H1 (cell line): ENCODE measurements at regions not wholly inside any gene's neighbourhood (a gene's known extent, or its start where the extent isn't known, plus 50 kb on each side); places are given as distances from the start of the nearest gene placed in this dataset.

Experiments
- CTCF ChIA-PET: fragments of 300-600 bp; sonication (Branson Sonifier 250); formaldehyde crosslinking; loops from one replicate; lab custom pipeline; 2021; ENCODE audit not compliant: partially characterized antibody; lab: Charles Lee
- POLR2A ChIA-PET: fragments of 300-600 bp; sonication (Branson Sonifier 250); formaldehyde crosslinking; loops from one replicate; lab custom pipeline; 2021; ENCODE audit warnings: inconsistent platforms; ENCODE audit not compliant: partially characterized antibody; lab: Charles Lee
- DNase-seq, 2 experiments: peaks; one replicate each; pipeline versions ENCODE4 v3.0.0 to v3.0.0-alpha.2; 2010 to 2022; ENCODE audit warnings: low spot score in 2 of 2, low read depth in 1 of 2, mixed read lengths in 1 of 2
- FAIRE-seq: peaks from 2 replicates; lab custom pipeline; 2011; peaks lifted over from hg19 to GRCh38; lab: Jason Lieb, UNC
- H2AFZ ChIP-seq: 2 replicates; pipeline ENCODE4 v1.8.1; 2012; ENCODE audit warnings: low read length, inconsistent platforms
- H2AK5ac ChIP-seq: 2 replicates; pipeline ENCODE4 v1.6.1; 2013; ENCODE audit warnings: low read depth, low read length
- H2BK120ac ChIP-seq: replicated peaks from 2 replicates; pipeline ENCODE3; 2013; ENCODE audit warnings: low read depth, low read length, inconsistent platforms
- H2BK12ac ChIP-seq: 2 replicates; pipeline ENCODE4 v1.6.1; 2013; ENCODE audit warnings: low read depth, low read length
- H2BK15ac ChIP-seq: 2 replicates; pipeline ENCODE4 v1.6.1; 2013; ENCODE audit warnings: low read length
- H2BK20ac ChIP-seq: 2 replicates; pipeline ENCODE4 v1.6.1; 2013; ENCODE audit warnings: low read length
- H2BK5ac ChIP-seq: 2 replicates; pipeline ENCODE4 v1.6.1; 2013; ENCODE audit warnings: low read depth, low read length
- H3K14ac ChIP-seq: 2 replicates; pipeline ENCODE4 v1.6.1; 2013; ENCODE audit warnings: inconsistent platforms; ENCODE audit not compliant: insufficient read length
- H3K18ac ChIP-seq: 2 replicates; pipeline ENCODE4 v1.6.1; 2013; ENCODE audit warnings: low read length; ENCODE audit errors: extremely low read depth
- H3K23ac ChIP-seq: 2 replicates; pipeline ENCODE4 v1.6.1; 2013; ENCODE audit warnings: inconsistent platforms; ENCODE audit not compliant: insufficient read length
- H3K23me2 ChIP-seq: 2 replicates; pipeline ENCODE4 v1.6.1; 2013; ENCODE audit warnings: low read depth, low read length
- H3K27ac ChIP-seq: 2 replicates; pipeline ENCODE4 v1.6.1; 2011; ENCODE audit warnings: low read depth, low read length, inconsistent platforms
- H3K27me3 ChIP-seq, 4 experiments: replicated peaks in 1 of 4; 1 replicate in 1 of 4; 2 replicates in 3 of 4; pipeline versions ENCODE4 v1.6.1 to v1.8.1; 2011 to 2013; ENCODE audit warnings: low read length in 3 of 4, mild to moderate bottlenecking in 3 of 4, inconsistent platforms in 2 of 4, mixed read lengths in 2 of 4, moderate library complexity in 1 of 4; ENCODE audit not compliant: control insufficient read depth in 3 of 4, insufficient read depth in 3 of 4; ENCODE audit errors: extremely low read depth in 1 of 4
- H3K36me3 ChIP-seq, 4 experiments: 2 replicates each; pipeline versions ENCODE4 v1.6.1 to v1.8.1; 2011 to 2013; ENCODE audit warnings: mild to moderate bottlenecking in 4 of 4, low read length in 3 of 4, moderate library complexity in 2 of 4, control low read depth in 1 of 4, inconsistent platforms in 1 of 4; ENCODE audit not compliant: insufficient read depth in 4 of 4, control insufficient read depth in 2 of 4
- H3K4ac ChIP-seq: replicated peaks from 2 replicates; pipeline ENCODE3; 2013; ENCODE audit warnings: low read length, low read depth, mixed read lengths, inconsistent platforms; ENCODE audit not compliant: insufficient read length
- H3K4me1 ChIP-seq, 4 experiments: replicated peaks in 1 of 4; 1 replicate in 1 of 4; 2 replicates in 3 of 4; pipeline versions ENCODE4 v1.6.1 to v1.8.1; 2011 to 2013; ENCODE audit warnings: low read length in 3 of 4, inconsistent platforms in 2 of 4, mixed read lengths in 1 of 4; ENCODE audit not compliant: insufficient read depth in 4 of 4, control insufficient read depth in 3 of 4
- H3K4me2 ChIP-seq, 2 experiments: 2 replicates each; pipeline versions ENCODE4 v1.6.1 to v1.8.1; 2011 to 2013; ENCODE audit warnings: low read depth in 2 of 2, low read length in 2 of 2, control low read depth in 1 of 2, inconsistent platforms in 1 of 2, mild to moderate bottlenecking in 1 of 2; ENCODE audit not compliant: insufficient read depth in 1 of 2
- H3K4me3 ChIP-seq, 4 experiments: fragments of 200-600, 300-600 bp in 1 of 4; sonication (generic), shearing (Covaris generic), sonication (Bioruptor Twin) in 1 of 4; 2 replicates each; pipeline versions ENCODE4 v1.5.1 to v1.8.1; 2011 to 2016; ENCODE audit warnings: low read length in 4 of 4, low read depth in 3 of 4, control low read depth in 2 of 4, inconsistent platforms in 2 of 4, mild to moderate bottlenecking in 2 of 4, mixed read lengths in 1 of 4, moderate library complexity in 1 of 4; ENCODE audit not compliant: insufficient read depth in 2 of 4; ENCODE audit errors: extremely low read depth in 1 of 4
- H3K56ac ChIP-seq: replicated peaks from 2 replicates; pipeline ENCODE3; 2013; ENCODE audit warnings: low read depth, mild to moderate bottlenecking, mixed read lengths, low read length, inconsistent platforms; ENCODE audit not compliant: insufficient read length
- H3K79me1 ChIP-seq: 2 replicates; pipeline ENCODE4 v1.6.1; 2013; ENCODE audit warnings: low read depth, low read length, control low read depth
- H3K79me2 ChIP-seq, 2 experiments: 2 replicates each; pipeline versions ENCODE4 v1.6.1 to v1.8.1; 2012 to 2013; ENCODE audit warnings: low read length in 2 of 2, mild to moderate bottlenecking in 2 of 2, inconsistent platforms in 1 of 2; ENCODE audit not compliant: insufficient read depth in 2 of 2, control insufficient read depth in 1 of 2
- H3K9ac ChIP-seq, 4 experiments: replicated peaks in 1 of 4; 1 replicate in 1 of 4; 2 replicates in 3 of 4; pipeline versions ENCODE4 v1.6.1 to v1.8.1; 2011 to 2013; ENCODE audit warnings: low read depth in 3 of 4, low read length in 3 of 4, control low read depth in 2 of 4, mild to moderate bottlenecking in 2 of 4, moderate library complexity in 2 of 4, inconsistent platforms in 1 of 4; ENCODE audit errors: extremely low read depth in 1 of 4
- H3K9me3 ChIP-seq, 2 experiments: 2 replicates each; pipeline versions ENCODE4 v1.6.1 to v1.8.1; 2012 to 2013; ENCODE audit warnings: mild to moderate bottlenecking in 2 of 2, moderate library complexity in 2 of 2, control low read depth in 1 of 2, inconsistent platforms in 1 of 2, low read depth in 1 of 2, low read length in 1 of 2, mixed read lengths in 1 of 2; ENCODE audit not compliant: insufficient read depth in 2 of 2
- H4K20me1 ChIP-seq, 2 experiments: replicated peaks in 1 of 2; 2 replicates each; pipeline versions ENCODE3 to v1.8.1; 2011 to 2013; ENCODE audit warnings: inconsistent platforms in 2 of 2, low read length in 2 of 2, mild to moderate bottlenecking in 1 of 2; ENCODE audit not compliant: insufficient read depth in 2 of 2, control insufficient read depth in 1 of 2
- H4K5ac ChIP-seq: 2 replicates; pipeline ENCODE4 v1.6.1; 2013; ENCODE audit warnings: low read length, low read depth, mixed read lengths, inconsistent platforms; ENCODE audit not compliant: insufficient read length
- H4K8ac ChIP-seq: 2 replicates; pipeline ENCODE4 v1.8.0; 2013; ENCODE audit warnings: mild to moderate bottlenecking, moderate library complexity, low read length, inconsistent platforms; ENCODE audit not compliant: insufficient read depth; ENCODE audit errors: extremely low read depth
- H4K91ac ChIP-seq: replicated peaks from 2 replicates; pipeline ENCODE3; 2013; ENCODE audit warnings: low read length, mixed read lengths, inconsistent platforms; ENCODE audit not compliant: insufficient read length
- ASH2L ChIP-seq: fragments of 200-600, 300-600 bp; sonication (generic); IDR thresholded peaks from one replicate; pipeline ENCODE4 v1.7.1; 2017; ENCODE audit warnings: low read length
- CHD1 ChIP-seq: IDR thresholded peaks from 2 replicates; pipeline ENCODE4 v1.6.1; 2012; ENCODE audit warnings: low read depth, low read length, improper control_type of control experiment
- CTCF ChIP-seq, 3 experiments: IDR thresholded peaks; 1 replicate in 2 of 3; 2 replicates in 1 of 3; pipeline versions ENCODE4 v1.5.1 to v1.6.1; 2011; ENCODE audit warnings: low read length in 3 of 3, mild to moderate bottlenecking in 3 of 3, inconsistent platforms in 2 of 3, low read depth in 1 of 3, moderate library complexity in 1 of 3; ENCODE audit not compliant: insufficient read depth in 1 of 3; ENCODE audit errors: control extremely low read depth in 1 of 3
- EP300 ChIP-seq, 2 experiments: IDR thresholded peaks; 1 replicate in 1 of 2; 2 replicates in 1 of 2; pipeline ENCODE4 v1.6.1; 2011 to 2012; ENCODE audit warnings: low read depth in 2 of 2, low read length in 2 of 2, mild to moderate bottlenecking in 2 of 2, borderline replicate concordance in 1 of 2, inconsistent platforms in 1 of 2, moderate library complexity in 1 of 2
- JUND ChIP-seq: IDR thresholded peaks from 2 replicates; pipeline ENCODE4 v1.6.1; 2011; ENCODE audit warnings: mild to moderate bottlenecking, improper control_type of control experiment, low read length
- SIN3A ChIP-seq, 2 experiments: IDR thresholded peaks in 1 of 2; conservative IDR thresholded peaks in 1 of 2; 2 replicates each; pipeline ENCODE4 v1.6.1; 2011 to 2012; ENCODE audit warnings: low read length in 2 of 2, improper control_type of control experiment in 1 of 2, low read depth in 1 of 2, mild to moderate bottlenecking in 1 of 2
- SP1 ChIP-seq: IDR thresholded peaks from 2 replicates; pipeline ENCODE4 v1.6.1; 2011; ENCODE audit warnings: low read depth, low read length
- SP2 ChIP-seq: IDR thresholded peaks from 2 replicates; pipeline ENCODE4 v1.6.1; 2012; ENCODE audit warnings: mild to moderate bottlenecking, low read length, inconsistent platforms
- TAF1 ChIP-seq: IDR thresholded peaks from 2 replicates; pipeline ENCODE4 v1.6.1; 2011; ENCODE audit warnings: mild to moderate bottlenecking, low read depth, low read length
- TEAD4 ChIP-seq: IDR thresholded peaks from 2 replicates; pipeline ENCODE4 v1.6.1; 2012; ENCODE audit warnings: low read depth, low read length, inconsistent platforms, mixed read lengths
- WGBS, 2 experiments: shearing (Covaris generic) in 1 of 2; methylation state at CpG; one replicate each; pipeline versions ENCODE4 v1.1.6 to v1.1.7; 2013 to 2015; ENCODE audit warnings: low lambda C conversion rate in 2 of 2, mixed read lengths in 2 of 2, inconsistent platforms in 1 of 2, low coverage in 1 of 2, missing lambda C conversion rate in 1 of 2; ENCODE audit not compliant: insufficient replicate concordance in 2 of 2, insufficient coverage in 1 of 2, insufficient read length in 1 of 2; ENCODE audit errors: extremely low coverage in 1 of 2, missing lambda C conversion rate in 1 of 2; 5-methylcytosine and 5-hydroxymethylcytosine counted together
- TF ChIP-seq, protein P1 (sequence below): IDR thresholded peaks from 2 replicates; pipeline ENCODE4 v1.6.1; 2012; ENCODE audit warnings: inconsistent platforms

GRCh38 chr20:56955680-56956079, 310.8 kb downstream of the BMP7 start:
- Histone ChIP-seq H3K4ac (no peak overlapping the region), H3K14ac (no peak overlapping the region), H3K79me2 (no peaks in the 10 kb centered on the region), H3K56ac (no peak overlapping the region), H2BK120ac (no peak overlapping the region), H3K4me1 (peaks cover 0 to 18% (median 6%) of the 10 kb centered on the region in 4 experiments; a peak in 4 of 7 replicates), H3K27me3 (peaks cover 0 to 3% (median 0%) of the 10 kb centered on the region in 4 experiments; a peak in 1 of 7 replicates), H3K27ac (no peak overlapping the region), H3K23me2 (no peaks in the 10 kb centered on the region), H2BK5ac (no peak overlapping the region), H3K23ac (no peak overlapping the region), H4K5ac (no peak overlapping the region), H2BK20ac (no peak overlapping the region; the same call in 1 of the 2 replicates), H3K36me3 (no peaks in the 10 kb centered on the region), H4K8ac (no peak overlapping the region), H4K20me1 (no peaks in the 10 kb centered on the region), H3K9me3 (no peaks in the 10 kb centered on the region), H4K91ac (no peak overlapping the region), H3K18ac (no peak overlapping the region), H3K4me2 (no peak overlapping the region), H3K4me3 (no peak overlapping the region), H2BK15ac (no peak overlapping the region), H2AFZ (no peak overlapping the region), H3K79me1 (no peaks in the 10 kb centered on the region), H2BK12ac (no peak overlapping the region), H3K9ac (no peak overlapping the region), H2AK5ac (no peak overlapping the region)
- no peak for TF ChIP-seq SP2
- no peak for TF ChIP-seq JUND
- no peak for TF ChIP-seq CHD1
- TF ChIP-seq EP300 (IDR thresholded peaks at IDR 0.05; ENCODE audit: borderline replicate concordance in 1 of 2, low read depth in 2 of 2, low read length in 2 of 2), result no peak
- no peak for TF ChIP-seq CTCF (IDR thresholded peaks at IDR 0.05; ENCODE audit: control extremely low read depth in 1 of 3, insufficient read depth in 1 of 3, low read depth in 1 of 3, low read length in 3 of 3)
- no peak for TF ChIP-seq SP1
- no peak for TF ChIP-seq SIN3A (conservative IDR thresholded peaks at IDR 0.05 in 1 of 2, IDR thresholded peaks at IDR 0.05 in 1 of 2; ENCODE audit: low read depth in 1 of 2, low read length in 2 of 2)
- no peak for TF ChIP-seq ASH2L
- TF ChIP-seq, protein P1, sequence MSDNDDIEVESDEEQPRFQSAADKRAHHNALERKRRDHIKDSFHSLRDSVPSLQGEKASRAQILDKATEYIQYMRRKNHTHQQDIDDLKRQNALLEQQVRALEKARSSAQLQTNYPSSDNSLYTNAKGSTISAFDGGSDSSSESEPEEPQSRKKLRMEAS, result no peak
- no peak for TF ChIP-seq TAF1
- no peak for TF ChIP-seq TEAD4
- ChIA-PET POLR2A (no interaction called here), CTCF (interaction anchor here (0.6 to 3.7 kb wide), 12 partner anchors 8 to 405 kb away, joined by 3 to 25 read pairs (median 3); no protein-coding TSS in a partner anchor)
- FAIRE-seq (no peak), DNase-seq (no peak)
- 83% methylated on average over 9 of the region's 9 CpGs; no CpG with 5 or more reads in 1 of the 2 experiments for WGBS, 2 experiments
